SK-N-SH treated with all-trans-retinoic acid at 6 μM for 48 hours (cell line): ENCODE measurements at regions not wholly inside any gene's neighbourhood (a gene's known extent, or its start where the extent isn't known, plus 50 kb on each side); places are given as distances from the start of the nearest gene placed in this dataset.

Experiments used
- ATAC-seq: fragments of 200-7000 bp; cut with Tn5 transposase; 3 replicates; pipeline ENCODE4 v1.9.1; 2020; ENCODE audit warnings: mild to moderate bottlenecking, moderate library complexity
- ARNTL ChIP-seq: fragments of 450-650 bp; formaldehyde crosslinking; IDR thresholded peaks from 2 replicates; pipeline ENCODE4 v1.5.0; 2020; ENCODE audit warnings: low read depth, mild to moderate bottlenecking, moderate library complexity, borderline replicate concordance
- BACH2 ChIP-seq: fragments of 250-450 bp; sonication (Bioruptor Pico); IDR thresholded peaks from 2 replicates; pipeline ENCODE4 v1.9.0; 2021; ENCODE audit warnings: mild to moderate bottlenecking, borderline replicate concordance
- CREB5 ChIP-seq: fragments of 250-450 bp; sonication (Bioruptor Pico); IDR thresholded peaks from 2 replicates; pipeline ENCODE4 v1.5.1; 2020; ENCODE audit warnings: low read depth, mild to moderate bottlenecking, moderate library complexity
- CSDC2 ChIP-seq: fragments of 250-450 bp; sonication (Bioruptor Pico); IDR thresholded peaks from 2 replicates; pipeline ENCODE4 v1.5.0; 2020; ENCODE audit warnings: mild to moderate bottlenecking, moderate library complexity
- CSRNP3 ChIP-seq: fragments of 250-450 bp; sonication (Bioruptor Pico); IDR thresholded peaks from 2 replicates; pipeline ENCODE4 v1.5.1; 2021; ENCODE audit warnings: mild to moderate bottlenecking, moderate library complexity
- ESRRG ChIP-seq: fragments of 250-450 bp; sonication (Bioruptor Pico); IDR thresholded peaks from 2 replicates; pipeline ENCODE4 v1.6.1; 2021; ENCODE audit warnings: mild to moderate bottlenecking
- GLIS3 ChIP-seq: fragments of 250-450 bp; sonication (Bioruptor Pico); IDR thresholded peaks from 2 replicates; pipeline ENCODE4 v1.5.0; 2020; ENCODE audit warnings: mild to moderate bottlenecking, moderate library complexity
- ISL1 ChIP-seq: fragments of 250-450 bp; sonication (Bioruptor Pico); IDR thresholded peaks from 2 replicates; pipeline ENCODE4 v2.1.2; 2022; ENCODE audit warnings: mild to moderate bottlenecking, moderate library complexity
- OSR1 ChIP-seq: fragments of 250-450 bp; sonication (Bioruptor Pico); IDR thresholded peaks from 2 replicates; pipeline ENCODE4 v1.8.0; 2022; ENCODE audit warnings: moderate library complexity, mild to moderate bottlenecking, inconsistent platforms
- PPARA ChIP-seq: fragments of 250-450 bp; sonication (Bioruptor Pico); IDR thresholded peaks from 2 replicates; pipeline ENCODE4 v1.5.0; 2020; ENCODE audit warnings: mild to moderate bottlenecking, borderline replicate concordance
- RARB ChIP-seq: fragments of 250-450 bp; sonication (Bioruptor Pico); IDR thresholded peaks from 2 replicates; pipeline ENCODE4 v1.8.0; 2021; ENCODE audit warnings: mild to moderate bottlenecking, moderate library complexity
- SNAI2 ChIP-seq: fragments of 250-450 bp; sonication (Bioruptor Pico); IDR thresholded peaks from 2 replicates; pipeline ENCODE4 v1.5.0; 2020; ENCODE audit warnings: mild to moderate bottlenecking, moderate library complexity
- TCF4 ChIP-seq: fragments of 250-450 bp; sonication (Bioruptor Pico); IDR thresholded peaks from 2 replicates; pipeline ENCODE4 v1.8.0; 2021; ENCODE audit warnings: mild to moderate bottlenecking, moderate library complexity, borderline replicate concordance
- ZC3H10 ChIP-seq: fragments of 250-450 bp; sonication (Bioruptor Pico); IDR thresholded peaks from 2 replicates; pipeline ENCODE4 v1.5.1; 2021; ENCODE audit warnings: mild to moderate bottlenecking, moderate library complexity
- ZFP3 ChIP-seq: fragments of 250-450 bp; sonication (Bioruptor Pico); IDR thresholded peaks from 2 replicates; pipeline ENCODE4 v1.5.0; 2020; ENCODE audit warnings: mild to moderate bottlenecking, moderate library complexity
- ZNF565 ChIP-seq: fragments of 450-650 bp; formaldehyde crosslinking; conservative IDR thresholded peaks from 2 replicates; pipeline ENCODE4 v1.5.0; 2020; ENCODE audit warnings: low read depth, mild to moderate bottlenecking, moderate library complexity
- ZNF70 ChIP-seq: fragments of 450-650 bp; formaldehyde crosslinking; IDR thresholded peaks from 2 replicates; pipeline ENCODE4 v1.5.0; 2020; ENCODE audit warnings: mild to moderate bottlenecking, moderate library complexity
- ZNF8 ChIP-seq: fragments of 450-650 bp; formaldehyde crosslinking; IDR thresholded peaks from 2 replicates; pipeline ENCODE4 v1.5.0; 2020; ENCODE audit warnings: mild to moderate bottlenecking, moderate library complexity
- TF ChIP-seq, protein P1 (sequence below): fragments of 250-450 bp; sonication (Bioruptor Pico); IDR thresholded peaks from 2 replicates; pipeline ENCODE4 v1.8.0; 2020; ENCODE audit warnings: mild to moderate bottlenecking, moderate library complexity, borderline replicate concordance

- TF ChIP-seq TCF4 (no peak), CSRNP3 (CRISPR knock-in tag) (no peak), ZC3H10 (CRISPR knock-in tag) (no peak), ESRRG (no peak), SNAI2 (CRISPR knock-in tag) (no peak), ZNF8 (CRISPR knock-in tag) (no peak), RARB (CRISPR knock-in tag) (no peak), ARNTL (no peak), CREB5 (CRISPR knock-in tag) (no peak), PPARA (CRISPR knock-in tag) (no peak), ISL1 (CRISPR knock-in tag) (no peak), CSDC2 (CRISPR knock-in tag) (no peak), ZNF70 (CRISPR knock-in tag) (no peak), BACH2 (no peak), GLIS3 (CRISPR knock-in tag) (no peak), OSR1 (CRISPR knock-in tag) (no peak), ZNF565 (no peak), ZFP3 (no peak)
- TF ChIP-seq, protein P1, sequence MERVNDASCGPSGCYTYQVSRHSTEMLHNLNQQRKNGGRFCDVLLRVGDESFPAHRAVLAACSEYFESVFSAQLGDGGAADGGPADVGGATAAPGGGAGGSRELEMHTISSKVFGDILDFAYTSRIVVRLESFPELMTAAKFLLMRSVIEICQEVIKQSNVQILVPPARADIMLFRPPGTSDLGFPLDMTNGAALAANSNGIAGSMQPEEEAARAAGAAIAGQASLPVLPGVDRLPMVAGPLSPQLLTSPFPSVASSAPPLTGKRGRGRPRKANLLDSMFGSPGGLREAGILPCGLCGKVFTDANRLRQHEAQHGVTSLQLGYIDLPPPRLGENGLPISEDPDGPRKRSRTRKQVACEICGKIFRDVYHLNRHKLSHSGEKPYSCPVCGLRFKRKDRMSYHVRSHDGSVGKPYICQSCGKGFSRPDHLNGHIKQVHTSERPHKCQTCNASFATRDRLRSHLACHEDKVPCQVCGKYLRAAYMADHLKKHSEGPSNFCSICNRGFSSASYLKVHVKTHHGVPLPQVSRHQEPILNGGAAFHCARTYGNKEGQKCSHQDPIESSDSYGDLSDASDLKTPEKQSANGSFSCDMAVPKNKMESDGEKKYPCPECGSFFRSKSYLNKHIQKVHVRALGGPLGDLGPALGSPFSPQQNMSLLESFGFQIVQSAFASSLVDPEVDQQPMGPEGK (CRISPR knock-in tag), result no peak
- ATAC-seq, result no peak
Measured at GRCh38 chr18:22883179-22883578, 49.9 kb upstream of the RBBP8 start.
